ENCODE measurements at regions not wholly inside any gene's neighbourhood (a gene's known extent, or its start where the extent isn't known, plus 50 kb on each side); places are given as distances from the start of the nearest gene placed in this dataset.

- no peaks in the 10 kb centered on the region for H3K27me3 ChIP-seq (ENCODE audit: insufficient read depth, low read length)
- no peak overlapping the region for H3K27ac Mint-ChIP-seq
These were observed 69.2 kb downstream of the MRPL46 start for GRCh38 chr15:88398011-88398410.

More at GRCh38 chr15:88398011-88398410, 69.2 kb downstream of the MRPL46 start:
- Histone ChIP-seq H3K56ac (ENCODE audit: insufficient read length, low read depth, low read length) (no peak overlapping the region), H3K9me3 (ENCODE audit: control insufficient read depth, low read depth, low read length) (no peaks in the 10 kb centered on the region), H2BK20ac (ENCODE audit: low read depth, low read length, poor library complexity, severe bottlenecking) (no peak overlapping the region), H2BK12ac (ENCODE audit: insufficient read length, low read depth, low read length) (no peak overlapping the region), H2BK120ac (ENCODE audit: low read depth, low read length, poor library complexity, severe bottlenecking) (no peak overlapping the region), H4K20me1 (ENCODE audit: control insufficient read depth, insufficient read depth, insufficient read length) (no peaks in the 10 kb centered on the region), H3K23me2 (ENCODE audit: insufficient read length, low read depth, low read length, poor library complexity, severe bottlenecking) (no peaks in the 10 kb centered on the region), H3K27ac (ENCODE audit: insufficient read length, low read depth, low read length) (no peak overlapping the region), H3K14ac (ENCODE audit: insufficient read depth, low read length) (no peak overlapping the region), H2AK5ac (ENCODE audit: insufficient read length, low read length) (no peak overlapping the region), H2AFZ (ENCODE audit: low read length) (no peak overlapping the region), H3K23ac (ENCODE audit: insufficient read length, low read depth, low read length) (no peak overlapping the region), H4K5ac (ENCODE audit: insufficient read length, low read depth, low read length) (no peak overlapping the region), H2BK5ac (ENCODE audit: insufficient read length, low read length) (no peak overlapping the region), H3T11ph (ENCODE audit: low read length) (no peak overlapping the region), H3K9ac (ENCODE audit: extremely low read depth, insufficient read length, low read length) (no peak overlapping the region), H3K4me1 (ENCODE audit: insufficient read depth, low read length) (peaks cover 1% of the 10 kb centered on the region; the same call in 1 of the 2 replicates), H3K79me2 (ENCODE audit: insufficient read depth, low read length) (no peaks in the 10 kb centered on the region), H3K4me2 (ENCODE audit: insufficient read depth, insufficient read length, low read length) (no peak overlapping the region), H3K4ac (ENCODE audit: low read depth, low read length) (no peak overlapping the region), H4K91ac (ENCODE audit: insufficient read length, low read depth, low read length) (no peak overlapping the region), H3K18ac (ENCODE audit: insufficient read length, low read depth, low read length) (no peak overlapping the region), H2BK15ac (ENCODE audit: low read depth, low read length) (no peak overlapping the region), H4K8ac (replicated peaks; ENCODE audit: insufficient read length, low read depth, low read length) (no peak overlapping the region), H3K79me1 (ENCODE audit: insufficient read depth, low read depth, low read length, poor library complexity, severe bottlenecking) (no peaks in the 10 kb centered on the region)
- H3K27me3 Mint-ChIP-seq (ENCODE audit: low read depth) = peaks cover 6% of the 10 kb centered on the region
- peaks cover 0 to 8% (median 0%) of the 10 kb centered on the region in 3 experiments; a peak in 1 of 7 replicates for H3K36me3 Mint-ChIP-seq (ENCODE audit: insufficient read depth in 1 of 3, low read depth in 3 of 3)
- WGBS (ENCODE audit: extremely low coverage, insufficient read length, low lambda C conversion rate) = no CpG with 5 or more reads among the region's 1 CpG
- TF ChIP-seq, protein P1, sequence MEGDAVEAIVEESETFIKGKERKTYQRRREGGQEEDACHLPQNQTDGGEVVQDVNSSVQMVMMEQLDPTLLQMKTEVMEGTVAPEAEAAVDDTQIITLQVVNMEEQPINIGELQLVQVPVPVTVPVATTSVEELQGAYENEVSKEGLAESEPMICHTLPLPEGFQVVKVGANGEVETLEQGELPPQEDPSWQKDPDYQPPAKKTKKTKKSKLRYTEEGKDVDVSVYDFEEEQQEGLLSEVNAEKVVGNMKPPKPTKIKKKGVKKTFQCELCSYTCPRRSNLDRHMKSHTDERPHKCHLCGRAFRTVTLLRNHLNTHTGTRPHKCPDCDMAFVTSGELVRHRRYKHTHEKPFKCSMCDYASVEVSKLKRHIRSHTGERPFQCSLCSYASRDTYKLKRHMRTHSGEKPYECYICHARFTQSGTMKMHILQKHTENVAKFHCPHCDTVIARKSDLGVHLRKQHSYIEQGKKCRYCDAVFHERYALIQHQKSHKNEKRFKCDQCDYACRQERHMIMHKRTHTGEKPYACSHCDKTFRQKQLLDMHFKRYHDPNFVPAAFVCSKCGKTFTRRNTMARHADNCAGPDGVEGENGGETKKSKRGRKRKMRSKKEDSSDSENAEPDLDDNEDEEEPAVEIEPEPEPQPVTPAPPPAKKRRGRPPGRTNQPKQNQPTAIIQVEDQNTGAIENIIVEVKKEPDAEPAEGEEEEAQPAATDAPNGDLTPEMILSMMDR (conservative IDR thresholded peaks at IDR 0.05) = no peak
- DNase-seq = no peak
- H3K4me1 Mint-ChIP-seq = peaks cover 10 to 23% of the 10 kb centered on the region in 2 experiments
- H3K9me3 Mint-ChIP-seq = peaks cover 0 to 4% of the 10 kb centered on the region in 2 experiments; a peak in 1 of 5 replicates
- no peak overlapping the region for H3K4me3 Mint-ChIP-seq

Data from H9 (cell line).